Posterior cingulate gyrus (tissue), 11 donors: ENCODE measurements at regions not wholly inside any gene's neighbourhood (a gene's known extent, or its start where the extent isn't known, plus 50 kb on each side); places are given as distances from the start of the nearest gene placed in this dataset.
"Not testable (repeated sequence)": the region's sequence is repeated elsewhere in the genome, so short reads cannot be mapped to it uniquely, and the experiment has no call there.

ENCODE experiments used
- DNase-seq, 10 donors: peaks; one replicate each; pipeline versions ENCODE4 v3.0.0 to v3.0.0-alpha.2; 2020 to 2021; ENCODE audit warnings: mixed read lengths in 3 of 10
- intact Hi-C: fragments of 100-400 bp; cut with DNase I; formaldehyde crosslinking; loops from one replicate; pipeline ENCODE4 v1.15.1; 2023

DNA sequence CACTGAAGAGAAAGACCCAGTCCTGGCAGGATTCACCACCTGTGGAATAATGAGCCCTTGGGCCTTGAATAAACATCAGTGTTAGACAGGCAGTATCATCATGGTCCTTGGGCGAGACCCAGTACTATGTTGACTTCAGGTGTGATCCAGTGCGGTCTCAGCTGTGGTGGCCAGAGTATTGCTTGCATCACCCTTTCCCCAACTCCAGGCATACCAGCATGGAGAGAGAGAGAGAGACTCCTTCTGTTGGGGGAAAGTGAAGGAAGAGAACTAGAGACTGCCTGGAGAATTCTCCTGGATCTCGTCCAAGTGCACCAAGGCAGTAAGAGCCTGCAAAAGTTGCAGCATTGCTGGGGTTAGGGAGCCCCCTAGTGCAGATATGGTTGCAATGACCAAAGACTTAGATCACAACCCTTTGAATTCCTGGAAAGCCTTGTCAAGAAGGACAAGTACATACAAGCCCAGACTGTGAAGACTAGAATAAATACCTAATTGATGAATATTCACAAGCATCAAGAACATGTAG is 61.1 kb upstream of the VAMP7 start:
- intact Hi-C loops: no loop called here
- DNase-seq: peak in 5 of 10 donors; percentile 9 to 70 (median 17)

DNA sequence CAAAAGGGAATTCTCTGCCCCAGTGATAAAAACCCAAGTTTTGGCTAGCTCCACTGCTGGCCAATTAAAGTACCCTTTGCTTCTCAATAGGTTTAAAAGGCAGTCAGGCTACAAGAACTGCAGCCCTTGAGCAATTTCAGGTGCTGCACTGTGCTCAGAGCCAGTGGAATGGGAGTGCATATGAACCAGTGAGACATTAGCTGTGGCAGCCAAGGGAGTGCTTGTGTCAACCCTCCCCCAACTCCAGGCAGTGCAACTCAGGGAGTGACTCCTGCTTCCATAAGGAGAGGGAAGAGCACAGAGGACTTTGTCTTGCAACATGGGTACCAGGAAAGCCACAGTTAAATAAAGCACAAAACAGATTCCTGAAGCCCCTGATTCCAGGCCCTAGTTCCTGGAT is 61.6 kb upstream of the VAMP7 start:
- DNase-seq: no peak
- intact Hi-C loops: no loop called here

DNA sequence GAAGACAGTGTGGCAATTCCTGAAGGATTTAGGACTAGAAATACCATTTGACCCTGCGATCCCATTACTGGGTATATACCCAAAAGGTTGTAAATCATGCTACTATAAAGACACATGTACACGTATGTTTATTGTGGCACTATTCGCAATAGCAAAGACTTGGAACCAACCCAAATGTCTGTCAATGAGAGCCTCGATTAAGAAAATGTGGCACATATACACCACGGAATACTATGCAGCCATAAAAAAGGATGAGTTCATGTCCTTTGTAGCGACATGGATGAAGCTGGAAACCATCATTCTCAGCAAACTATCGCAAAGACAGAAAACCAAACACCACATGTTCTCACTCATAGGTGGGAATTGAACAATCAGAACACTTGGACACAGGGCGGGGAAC is 66.8 kb upstream of the VAMP7 start:
- intact Hi-C loops, DNase-seq: not testable (repeated sequence)

DNA sequence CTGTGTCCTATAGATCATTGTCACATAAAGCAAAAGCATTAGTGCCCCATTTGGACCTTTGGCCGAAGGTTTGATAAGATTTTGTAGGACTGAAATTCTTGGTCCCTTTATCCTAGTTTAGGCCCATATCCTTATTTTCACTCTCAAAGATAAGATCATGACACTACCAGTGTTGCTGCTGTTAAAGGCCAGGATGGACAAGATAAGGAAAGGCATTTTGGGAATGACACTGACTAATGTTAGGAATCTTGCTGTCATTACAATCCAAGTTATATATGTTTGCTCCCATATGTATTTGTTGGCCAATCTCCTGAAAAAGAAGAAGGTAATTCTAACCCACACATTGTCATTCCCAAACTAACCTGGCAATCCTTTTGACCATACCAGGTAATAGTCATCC is 101.3 kb upstream of the VAMP7 start:
- DNase-seq: no peak
- intact Hi-C loops: no loop called here

DNA sequence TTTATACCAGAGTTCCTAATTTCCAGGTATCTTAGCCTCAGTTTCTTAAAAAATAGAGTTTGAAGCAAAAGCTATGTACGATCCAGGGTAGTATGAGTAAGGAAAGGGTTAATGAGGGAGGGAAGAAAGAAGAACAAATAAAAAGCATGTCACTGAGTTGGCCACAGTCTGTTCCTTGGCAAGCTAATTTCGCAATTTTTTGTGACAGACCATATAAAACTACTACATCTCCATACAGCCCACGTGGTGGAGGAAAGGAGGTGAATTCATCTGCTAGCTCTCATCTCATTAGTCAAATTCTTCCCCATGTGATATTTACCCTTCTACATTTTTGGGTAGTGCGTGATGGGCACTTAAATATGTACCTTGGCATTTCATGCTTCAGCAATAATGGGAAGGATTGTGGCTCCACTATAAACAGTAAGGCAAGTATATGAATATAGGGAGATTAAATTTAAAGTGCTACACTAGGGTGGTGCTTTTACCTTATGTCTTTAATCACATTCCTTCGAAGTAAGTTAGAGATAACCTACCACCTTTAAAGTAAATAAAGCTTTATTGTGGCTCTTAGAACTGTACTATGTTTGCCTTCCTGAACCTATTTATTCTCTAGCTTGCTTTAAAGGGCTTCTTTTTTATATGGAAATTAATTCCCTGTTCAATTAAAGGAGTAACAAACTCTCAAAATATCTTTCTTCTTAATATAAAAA is 102.1 kb upstream of the VAMP7 start:
- DNase-seq: no peak
- intact Hi-C loops: no loop called here

DNA sequence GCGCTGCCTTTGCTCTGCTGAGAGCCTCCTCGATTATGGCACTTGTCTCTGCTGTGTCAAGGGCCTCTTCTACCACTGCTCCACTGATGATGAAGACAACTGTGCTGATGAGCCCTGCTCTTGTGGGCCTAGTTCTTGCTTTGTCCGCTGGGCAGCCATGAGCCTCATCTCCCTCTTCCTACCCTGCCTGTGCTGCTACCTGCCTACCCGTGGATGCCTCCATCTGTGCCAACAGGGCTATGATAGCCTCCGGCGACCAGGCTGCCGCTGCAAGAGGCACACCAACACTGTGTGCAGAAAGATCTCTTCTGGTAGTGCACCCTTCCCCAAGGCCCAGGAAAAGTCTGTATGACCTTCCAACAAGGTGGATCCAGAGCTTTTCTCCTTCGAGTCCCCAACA is 106.8 kb upstream of the VAMP7 start:
- intact Hi-C loops: no loop called here
- DNase-seq: peak in 3 of 10 donors; percentile 11 to 59 (median 51)

DNA sequence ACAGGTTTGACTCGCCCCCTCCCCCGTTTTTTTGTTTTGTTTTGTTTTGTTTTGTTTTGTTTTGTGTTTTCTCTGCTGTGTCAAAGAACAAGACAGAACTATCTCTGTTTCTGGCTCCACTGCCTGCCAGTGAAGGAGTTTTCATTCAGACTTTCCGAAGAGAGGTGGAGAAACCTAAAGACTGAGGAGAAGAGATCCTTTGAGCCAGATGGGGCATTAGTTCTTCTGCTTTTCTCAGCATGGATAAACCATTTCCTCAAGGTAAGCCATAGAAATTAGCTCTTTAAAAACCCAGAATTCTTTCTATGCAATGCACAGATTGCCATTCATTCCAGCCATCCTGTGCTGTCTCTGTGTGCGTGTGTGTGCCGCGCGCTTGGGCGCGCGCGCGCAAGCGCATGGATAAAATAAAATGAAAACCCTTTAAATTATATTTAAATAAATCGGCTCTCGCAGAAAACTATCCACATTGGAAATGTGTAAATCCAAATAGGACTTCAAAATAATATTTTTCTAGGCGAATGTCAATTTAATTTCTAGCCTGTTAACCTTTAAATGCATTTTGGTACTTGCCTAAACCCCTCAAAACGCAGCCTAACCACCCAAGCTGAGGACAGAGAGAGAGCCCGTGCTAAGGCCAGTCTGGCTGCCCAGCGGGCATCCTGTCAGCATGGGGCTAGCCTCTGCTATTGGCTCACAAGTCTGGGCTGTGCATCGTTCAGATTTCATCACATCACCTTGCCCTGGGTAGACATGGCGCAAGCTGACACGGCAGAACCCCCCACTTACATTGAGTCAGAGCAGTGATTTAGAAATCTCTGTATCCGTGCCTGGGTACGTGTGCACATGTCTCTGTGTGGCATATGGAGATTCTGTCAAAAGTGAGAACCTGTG is 113.0 kb upstream of the VAMP7 start:
- intact Hi-C loops: no loop called here
- DNase-seq: peak in 4 of 10 donors; percentile 9 to 64 (median 50)

DNA sequence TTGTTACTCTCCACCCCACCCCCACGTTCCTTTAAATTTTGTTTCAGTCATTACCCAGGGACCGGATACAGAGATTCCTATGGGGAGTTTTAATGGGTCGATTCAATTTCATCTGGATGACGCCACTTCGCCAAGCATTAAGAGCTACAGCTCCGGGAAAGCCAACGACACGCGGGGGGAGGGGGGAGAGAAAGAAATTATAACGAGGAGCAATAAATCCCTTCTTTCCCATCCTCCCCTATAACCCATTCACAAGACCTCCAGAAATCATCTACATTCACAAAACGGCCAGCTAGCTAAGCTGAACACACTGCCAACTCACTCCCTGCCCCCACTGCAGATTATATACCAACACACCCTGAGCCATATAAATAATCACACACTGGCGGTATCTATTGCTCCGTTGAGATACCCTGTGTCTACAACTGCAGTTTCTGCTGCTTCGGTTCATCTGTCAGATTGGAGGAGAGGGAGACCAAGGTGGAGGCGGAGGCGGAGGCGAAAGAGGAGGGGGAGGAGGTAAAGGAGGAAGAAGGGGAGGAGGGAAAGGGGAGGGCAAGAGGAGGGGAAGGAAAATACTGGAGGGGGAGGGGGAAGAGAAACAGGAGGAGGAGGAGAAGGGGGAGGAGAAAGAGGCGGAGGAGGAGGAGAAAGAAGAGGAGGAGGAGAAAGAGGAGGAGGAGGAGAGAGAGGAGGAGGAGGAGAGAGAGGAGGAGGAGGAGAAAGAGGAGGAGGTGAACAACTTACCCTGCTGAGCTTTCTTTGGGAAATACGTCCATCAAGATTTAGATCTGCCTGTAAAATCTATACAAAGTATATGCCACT is 113.9 kb upstream of the VAMP7 start:
- intact Hi-C loops: no loop called here
- DNase-seq: peak in 5 of 10 donors; percentile 11 to 79 (median 72)

DNA sequence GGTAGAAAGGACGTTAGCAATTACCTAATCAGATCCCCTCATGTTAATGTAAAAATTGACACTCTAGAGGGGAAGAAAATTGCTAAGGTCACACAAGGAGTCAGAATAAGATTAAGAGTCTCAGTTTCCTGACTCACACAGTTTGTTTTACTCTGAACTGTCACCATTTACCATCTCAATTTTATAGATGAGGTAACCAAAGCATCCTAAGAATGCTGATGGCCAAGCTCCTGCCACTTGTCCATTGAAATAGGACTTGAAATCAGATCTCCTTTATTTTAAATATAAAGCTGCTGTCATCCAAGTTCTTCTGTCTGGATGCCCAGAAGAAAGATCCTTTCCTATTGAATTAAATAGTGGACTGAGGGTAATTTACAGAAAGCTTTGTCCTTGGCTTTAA is 114.8 kb upstream of the VAMP7 start:
- intact Hi-C loops: no loop called here
- DNase-seq: no peak

DNA sequence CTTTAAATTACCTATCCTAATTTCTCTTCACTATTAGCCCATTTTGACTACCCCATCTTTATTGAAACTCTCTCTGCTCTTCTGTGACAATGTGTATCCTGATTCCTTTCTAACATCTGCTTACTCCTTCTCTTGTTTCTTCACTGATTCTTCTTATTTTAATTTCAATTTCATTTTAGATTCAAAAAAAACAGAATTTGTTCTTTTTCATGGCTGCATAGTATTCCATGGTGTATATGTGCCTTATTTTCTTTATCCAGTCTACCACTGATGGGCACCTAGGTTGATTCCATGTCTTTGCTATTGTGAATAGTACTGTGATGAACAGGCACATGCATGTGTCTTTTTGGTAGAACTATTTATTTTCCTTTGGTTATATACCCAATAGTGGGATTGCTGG is 120.0 kb upstream of the VAMP7 start:
- intact Hi-C loops: no loop called here
- DNase-seq: no peak

DNA sequence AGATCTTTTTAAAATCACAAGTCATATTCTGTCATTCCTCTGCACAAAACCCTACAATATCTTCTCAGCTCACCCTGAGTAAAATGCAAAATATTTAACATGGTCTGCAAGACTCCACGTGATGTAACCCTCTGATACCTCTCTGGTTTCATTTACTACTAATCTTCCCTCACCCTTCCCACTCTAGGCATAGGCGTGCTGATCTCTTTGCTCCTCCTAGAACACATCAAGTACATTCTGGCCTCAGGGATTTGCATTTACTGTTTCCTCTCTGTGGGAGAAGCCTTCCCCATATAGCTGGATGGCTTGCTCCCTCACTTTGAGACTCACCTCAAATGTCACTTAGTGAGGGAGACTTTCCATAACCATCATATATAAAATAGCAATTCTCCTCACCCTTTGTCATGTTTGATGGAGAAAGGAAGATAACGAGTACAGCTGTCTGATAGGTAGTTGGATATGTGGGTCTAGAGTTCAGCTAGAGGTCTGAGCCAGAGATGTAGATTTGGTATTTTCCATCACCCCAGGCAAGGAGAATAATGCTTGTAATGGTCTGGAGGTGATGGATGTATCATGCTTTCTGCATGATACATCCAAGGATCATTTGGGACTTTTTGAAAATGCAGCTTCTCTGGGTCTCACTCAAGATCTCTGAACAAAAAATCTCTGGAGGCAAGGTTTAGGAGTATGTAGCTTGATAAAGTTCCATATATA is 123.9 kb upstream of the VAMP7 start:
- DNase-seq: no peak
- intact Hi-C loops: no loop called here

DNA sequence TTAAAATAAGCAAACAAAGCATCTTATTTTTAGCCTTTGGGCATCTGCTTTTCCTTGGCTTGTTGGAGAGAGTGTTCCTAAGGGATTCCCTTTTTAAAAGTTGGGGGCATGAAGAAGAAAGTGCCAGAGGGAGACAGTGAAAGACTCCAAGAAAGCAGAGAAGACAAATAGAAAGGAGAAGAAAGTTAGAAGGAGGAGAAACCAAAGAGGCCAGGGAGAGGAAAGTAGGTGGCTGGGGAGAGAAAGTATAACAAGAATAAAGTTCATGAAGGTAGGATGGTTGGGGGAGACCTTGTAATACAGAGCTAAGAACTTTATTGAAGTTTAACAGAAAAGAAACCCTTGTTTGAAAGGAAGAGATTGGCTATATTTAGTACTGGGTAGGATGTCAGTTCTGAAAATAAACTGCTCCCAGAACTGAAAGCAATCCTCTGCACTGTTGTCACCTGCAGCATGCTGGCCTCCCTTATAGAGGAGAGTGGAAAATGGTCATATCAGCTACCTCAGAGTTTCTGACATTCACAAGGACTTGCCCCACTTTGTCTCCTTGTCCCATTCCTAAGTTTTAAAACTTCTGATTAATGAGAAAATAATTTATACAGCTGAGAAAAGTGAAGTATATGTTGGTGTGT is 125.3 kb upstream of the VAMP7 start:
- no peak for DNase-seq
- intact Hi-C loops: no loop called here

DNA sequence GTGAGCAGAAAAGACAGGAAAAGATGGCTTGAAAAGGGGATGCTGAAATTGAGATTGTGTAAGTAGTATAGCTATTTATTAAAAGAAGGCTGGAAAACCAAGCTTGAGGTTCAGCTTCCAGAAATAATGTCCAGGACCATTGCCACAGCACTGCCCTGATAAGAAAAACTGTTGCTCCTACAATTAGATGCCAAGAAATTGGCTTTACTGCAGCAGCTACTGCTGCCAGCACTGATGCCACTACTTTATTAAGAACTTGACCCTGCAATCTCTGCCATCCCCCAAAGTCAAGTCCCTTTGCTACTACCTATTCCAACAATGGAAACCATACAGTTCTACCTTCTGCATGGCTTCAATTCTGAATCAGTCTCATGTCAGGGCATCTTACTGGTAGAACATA is 130.0 kb upstream of the VAMP7 start:
- DNase-seq: no peak
- intact Hi-C loops: no loop called here

DNA sequence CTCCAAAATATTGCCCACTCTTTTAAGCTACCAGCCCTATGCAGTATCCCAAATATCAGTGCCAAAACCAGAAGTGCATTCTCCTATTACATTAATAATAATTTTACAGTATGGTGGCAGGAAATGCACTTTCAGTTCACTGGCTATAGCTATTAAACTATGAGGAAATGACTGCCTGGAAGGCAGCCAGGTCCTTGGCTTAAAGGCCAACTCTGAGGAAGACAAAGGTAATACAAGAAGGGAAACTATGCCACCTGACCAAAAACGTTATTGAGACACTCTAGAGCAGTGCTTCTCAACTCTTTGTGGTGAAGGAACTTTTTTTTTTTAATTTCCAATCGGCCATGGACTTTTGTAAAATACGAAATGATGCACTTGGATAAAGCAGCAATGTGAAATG is 133.6 kb upstream of the VAMP7 start:
- intact Hi-C loops: no loop called here

DNA sequence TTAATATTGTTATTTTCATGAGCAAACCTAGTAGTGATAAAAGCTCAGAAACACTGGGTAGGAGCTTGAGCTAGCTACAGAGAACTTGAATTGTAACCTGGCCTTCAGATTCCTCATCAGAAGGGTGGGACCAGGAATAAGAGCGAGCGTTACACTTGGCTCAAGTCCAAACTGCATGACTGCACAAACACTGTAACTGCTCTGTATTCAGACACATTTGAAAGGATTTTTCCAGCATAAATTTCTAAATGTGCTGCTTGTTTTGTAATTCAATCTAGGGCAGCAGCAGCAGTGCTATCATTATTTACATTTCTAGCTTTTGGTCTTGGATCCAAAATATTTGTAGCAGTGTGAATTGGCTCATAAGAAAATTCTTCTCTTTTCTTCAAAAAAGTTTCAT is 133.0 kb upstream of the TMLHE start:
- DNase-seq: no peak
- intact Hi-C loops: no loop called here

More for the DNA sequence above, 133.6 kb upstream of the VAMP7 start:
- no peak for DNase-seq

DNA sequence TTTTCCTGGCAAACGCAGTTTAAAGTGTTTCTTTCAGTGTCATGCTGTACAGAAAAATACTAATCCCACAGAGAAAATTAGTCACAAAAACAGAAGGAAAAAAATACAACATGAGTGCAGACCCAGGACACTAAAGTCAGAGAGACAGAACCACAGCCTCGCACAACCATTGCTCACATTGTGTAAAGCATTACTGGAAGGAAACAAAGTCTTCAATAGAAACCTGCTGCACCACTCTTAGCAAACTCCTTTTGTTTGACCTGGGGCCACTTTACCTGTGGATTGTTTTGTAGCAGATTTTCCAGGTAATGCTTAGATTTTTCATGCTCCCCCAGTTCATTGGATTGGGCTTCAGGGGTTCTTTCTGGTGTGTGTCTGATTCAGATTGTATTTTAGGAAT is 131.8 kb upstream of the TMLHE start:
- intact Hi-C loops: no loop called here
- no peak for DNase-seq

DNA sequence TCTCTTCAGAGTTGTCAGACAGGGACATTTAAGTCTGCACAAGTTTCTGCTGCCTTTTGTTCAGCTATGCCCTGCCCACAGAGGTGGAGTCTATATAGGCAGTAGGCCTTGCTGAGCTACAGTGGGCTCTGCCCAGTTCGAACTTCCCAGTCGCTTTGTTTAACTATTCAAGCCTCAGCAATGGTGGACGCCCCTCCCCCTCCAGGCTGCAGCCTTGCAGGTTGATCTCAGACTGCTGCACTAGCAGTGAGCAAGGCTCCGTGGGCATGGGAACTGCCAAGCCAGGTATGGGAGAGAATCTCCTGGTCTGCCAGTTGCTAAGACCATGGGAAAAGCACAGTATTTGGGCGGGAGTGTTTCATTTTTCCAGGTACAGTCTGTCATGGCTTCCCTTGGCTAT is 115.6 kb upstream of the TMLHE start:
- DNase-seq: peak in 1 of 10 donors; percentile 55

DNA sequence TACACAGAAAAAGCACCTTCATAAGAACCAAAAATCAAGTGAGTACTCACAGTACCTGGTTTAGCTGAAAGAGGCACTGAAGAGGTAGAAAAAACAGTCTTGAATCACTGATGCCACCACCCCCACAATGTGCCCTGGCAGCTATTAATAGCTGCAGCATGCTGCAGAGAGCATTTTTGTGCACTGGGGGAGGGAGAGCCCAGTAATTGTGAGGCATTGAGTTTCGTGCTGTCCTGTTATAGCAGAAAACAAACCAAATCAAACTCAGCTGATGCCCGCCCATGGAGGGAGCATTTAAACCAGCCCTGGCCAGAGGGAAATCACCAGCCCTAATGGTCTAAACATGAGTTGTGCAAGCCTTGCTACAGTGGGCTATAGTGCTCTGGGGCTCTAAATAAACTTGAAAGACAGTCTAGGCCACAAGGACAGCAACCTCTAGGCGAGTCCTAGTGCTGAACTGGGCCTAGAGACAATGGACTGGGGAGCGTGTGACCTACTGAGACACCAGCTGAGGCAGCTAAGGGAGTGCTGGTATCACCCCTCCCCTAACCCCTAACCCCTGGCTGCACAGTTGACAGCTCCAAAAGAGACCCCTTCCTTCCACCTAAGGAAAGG is 106.3 kb upstream of the TMLHE start:
- DNase-seq: peak in 2 of 10 donors; percentile 17 to 57
- intact Hi-C loops: no loop called here

More for the DNA sequence above, 115.6 kb upstream of the TMLHE start:
- intact Hi-C loops: not testable (repeated sequence)

DNA sequence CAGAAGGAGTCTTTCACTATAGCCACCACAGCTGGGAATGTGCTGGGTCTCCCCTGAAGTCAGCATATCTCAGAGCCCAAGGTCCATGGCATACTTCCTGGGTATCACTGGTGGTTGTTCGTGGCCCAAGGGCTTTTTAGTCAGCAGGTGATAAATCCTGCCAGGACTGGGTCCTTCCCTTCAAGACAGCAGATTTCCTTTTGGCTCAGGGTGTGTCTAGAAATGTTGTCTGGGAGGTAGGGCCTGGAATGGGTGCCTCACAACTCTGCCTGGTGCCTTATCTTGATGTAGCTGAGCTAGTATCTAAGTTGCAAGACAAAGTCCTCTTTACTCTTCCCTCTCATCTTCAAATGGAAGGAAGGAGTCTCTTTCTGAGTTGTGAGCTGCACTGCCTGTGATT is 102.4 kb upstream of the TMLHE start:
- intact Hi-C loops: no loop called here
- DNase-seq: no peak
